ENCODE measurements at regions not wholly inside any gene's neighbourhood (a gene's known extent, or its start where the extent isn't known, plus 50 kb on each side); places are given as distances from the start of the nearest gene placed in this dataset.
"Not testable (repeated sequence)": the region's sequence is repeated elsewhere in the genome, so short reads cannot be mapped to it uniquely, and the experiment has no call there.

DNA sequence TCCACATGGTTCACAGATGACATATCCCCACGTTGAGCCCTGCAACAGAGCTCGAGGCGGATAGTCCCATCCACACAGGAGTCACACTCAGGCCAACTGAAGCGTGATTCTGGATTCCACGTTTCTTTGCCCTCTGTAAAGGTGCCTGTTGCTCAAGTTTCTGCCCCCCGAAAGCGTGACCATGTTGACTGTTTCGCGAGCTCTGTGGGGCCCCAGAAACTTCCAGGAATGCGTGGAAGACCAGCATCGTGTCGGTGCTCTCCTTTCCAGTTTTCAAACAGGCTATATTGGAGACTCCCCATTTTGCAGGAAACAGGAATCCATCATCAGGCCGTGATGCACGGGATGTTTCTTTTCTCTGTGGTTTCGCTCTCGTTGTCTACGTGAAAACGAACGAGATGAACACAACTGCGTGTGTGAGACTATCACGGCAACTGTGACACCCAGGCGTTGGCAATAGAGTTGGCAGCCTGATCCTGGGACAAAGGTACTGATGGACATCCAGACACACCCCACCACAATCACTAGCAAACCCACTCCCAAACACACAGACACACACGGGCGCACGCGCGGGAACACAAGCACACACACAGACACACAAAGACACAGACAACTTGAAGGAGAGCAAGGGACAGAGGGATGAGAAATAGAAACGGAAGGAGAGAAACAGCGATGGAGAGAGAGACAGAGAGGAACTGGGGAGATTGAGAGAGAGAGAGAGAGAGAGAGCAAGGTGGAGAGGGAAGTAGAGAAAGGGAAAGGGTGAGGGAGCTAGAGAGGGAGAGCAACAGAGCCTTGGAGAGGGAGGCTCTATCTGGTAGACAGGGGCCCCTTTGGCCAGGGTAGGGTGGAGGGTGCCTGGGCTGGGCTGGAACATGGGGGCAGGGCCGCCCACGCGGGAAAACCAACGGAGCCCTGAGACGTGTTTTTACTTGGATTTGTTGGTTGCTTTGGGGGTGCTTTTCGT is 1609.3 kb downstream of the SPATA31A7 start:
- H3K9me3 ChIP-seq (ENCODE audit: control insufficient read depth, low read length); H3K79me2 ChIP-seq; H3K9ac ChIP-seq; H3K4me1 ChIP-seq; H3K27me3 ChIP-seq (ENCODE audit: control insufficient read depth, insufficient read depth, low read length); H3K27ac ChIP-seq; H3K36me3 ChIP-seq (ENCODE audit: control insufficient read depth, insufficient read depth, low read length); H3K4me3 ChIP-seq (ENCODE audit: low read depth, low read length): not testable (repeated sequence)
- Histone ChIP-seq H3K4me2 (ENCODE audit: low read length) (peak overlapping the region; percentile 52), H2AFZ (peak overlapping the region; percentile 42)

DNA sequence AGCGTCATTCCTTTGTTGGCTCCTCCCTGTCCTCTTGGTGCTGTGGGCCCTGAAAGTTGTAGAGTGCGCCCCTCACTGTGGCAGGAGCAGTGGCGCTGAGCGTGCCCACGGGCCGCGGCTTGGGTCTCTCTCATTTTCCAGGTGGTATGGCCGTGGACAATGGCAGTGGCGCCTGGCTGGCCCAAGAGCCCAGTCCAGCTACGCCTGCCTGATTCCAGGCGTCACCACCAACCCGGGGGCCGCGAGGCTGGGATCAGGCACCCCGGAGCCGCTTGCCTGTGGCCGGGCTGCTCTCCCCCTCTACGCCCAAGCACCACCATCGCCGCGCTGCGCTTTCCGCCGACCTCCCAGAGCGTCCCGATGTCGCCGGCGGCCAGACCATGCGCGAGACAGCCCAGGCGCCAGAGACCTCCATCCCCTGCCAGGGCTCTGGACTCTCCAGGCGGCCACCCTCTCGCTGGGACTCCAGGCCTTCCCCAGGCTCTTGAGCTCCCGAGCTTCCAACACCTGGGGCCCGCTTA is 1610.1 kb downstream of the SPATA31A7 start:
- H3K27ac ChIP-seq, result peak overlapping the region; percentile 6
- not testable (repeated sequence) for H3K4me2 ChIP-seq (ENCODE audit: low read length); H3K4me3 ChIP-seq (ENCODE audit: low read depth, low read length); H3K4me1 ChIP-seq; H3K9ac ChIP-seq; H3K9me3 ChIP-seq (ENCODE audit: control insufficient read depth, low read length); H3K79me2 ChIP-seq; H3K27me3 ChIP-seq (ENCODE audit: control insufficient read depth, insufficient read depth, low read length); H3K36me3 ChIP-seq (ENCODE audit: control insufficient read depth, insufficient read depth, low read length)
- H2AFZ ChIP-seq, result peak overlapping the region; percentile 42

DNA sequence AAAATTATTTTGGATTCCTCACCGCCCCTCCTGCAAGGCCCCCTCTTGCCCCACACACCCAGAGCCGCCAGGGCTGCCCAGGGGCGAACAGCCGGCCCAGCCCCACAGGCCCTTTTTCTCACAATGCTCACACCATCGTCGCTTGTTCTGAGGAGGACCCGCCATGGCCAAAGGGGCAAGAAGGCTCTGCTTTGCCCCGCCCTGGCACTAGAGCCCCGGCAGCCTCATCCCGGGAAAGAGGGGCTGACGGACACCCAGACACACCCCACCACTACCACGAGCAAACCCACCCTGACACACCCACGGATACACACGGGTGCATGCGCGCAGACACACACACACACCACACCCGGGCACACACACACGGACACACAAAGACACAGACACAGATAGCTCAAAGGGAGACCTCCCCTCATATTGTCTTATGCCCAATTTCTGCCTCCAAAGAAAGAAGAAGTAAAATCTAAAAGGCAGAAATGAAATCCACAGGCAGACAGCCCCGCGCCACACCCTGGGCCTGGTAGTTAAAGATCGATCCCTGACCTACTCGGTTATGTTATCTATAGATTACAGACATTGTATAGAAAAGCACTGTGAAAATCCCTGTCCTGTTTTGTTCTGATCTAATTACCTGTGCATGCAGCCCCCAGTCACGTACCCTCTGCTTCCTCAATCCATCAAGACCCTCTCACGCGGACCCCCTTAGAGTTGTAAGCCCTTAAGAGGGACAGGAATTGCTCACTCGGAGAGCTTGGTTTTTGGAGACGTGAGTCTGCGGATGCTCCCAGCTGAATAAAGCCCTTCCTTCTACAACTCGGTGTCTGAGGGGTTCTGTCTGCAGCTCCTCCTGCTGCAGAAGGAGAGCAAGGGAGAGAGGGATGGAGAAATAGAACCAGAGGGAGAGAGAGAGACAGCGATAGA is 1610.9 kb downstream of the SPATA31A7 start:
- Histone ChIP-seq H3K4me3 (ENCODE audit: low read depth, low read length) (peak overlapping the region; percentile 31), H3K27ac (peak overlapping the region; percentile 17), H2AFZ (peak overlapping the region; percentile 42)
- H3K4me2 ChIP-seq (ENCODE audit: low read length); H3K27me3 ChIP-seq (ENCODE audit: control insufficient read depth, insufficient read depth, low read length); H3K4me1 ChIP-seq; H3K9me3 ChIP-seq (ENCODE audit: control insufficient read depth, low read length); H3K79me2 ChIP-seq; H3K9ac ChIP-seq; H3K36me3 ChIP-seq (ENCODE audit: control insufficient read depth, insufficient read depth, low read length): not testable (repeated sequence)

DNA sequence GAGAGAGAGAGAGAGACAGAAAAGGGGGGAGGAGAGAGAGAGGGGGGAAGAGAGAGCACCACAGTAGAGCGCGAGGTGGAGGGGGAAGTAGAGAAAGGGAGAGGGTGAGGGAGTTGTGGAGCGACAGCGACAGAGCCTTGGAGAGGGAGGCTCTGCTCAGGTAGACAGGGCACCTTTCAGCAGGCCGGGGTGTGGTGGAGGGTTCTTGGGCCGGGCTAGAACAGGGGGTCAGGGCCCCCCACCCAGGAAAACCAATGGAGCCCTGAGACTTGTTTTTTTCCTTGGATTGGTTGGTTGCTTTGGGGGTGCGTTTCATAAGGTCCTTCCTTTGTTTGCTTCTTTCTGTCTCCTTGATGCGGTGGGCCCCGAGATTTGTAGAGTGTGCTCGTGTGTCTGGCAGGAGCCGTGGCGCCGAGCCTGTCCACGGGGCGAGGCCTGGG is 1611.6 kb downstream of the SPATA31A7 start:
- not testable (repeated sequence) for H3K4me2 ChIP-seq (ENCODE audit: low read length); H3K4me1 ChIP-seq; H3K27me3 ChIP-seq (ENCODE audit: control insufficient read depth, insufficient read depth, low read length); H3K9ac ChIP-seq; H3K9me3 ChIP-seq (ENCODE audit: control insufficient read depth, low read length); H3K4me3 ChIP-seq (ENCODE audit: low read depth, low read length); H3K79me2 ChIP-seq; H3K36me3 ChIP-seq (ENCODE audit: control insufficient read depth, insufficient read depth, low read length)
- Histone ChIP-seq H3K27ac (peak overlapping the region; percentile 79), H2AFZ (peak overlapping the region; percentile 92)

DNA sequence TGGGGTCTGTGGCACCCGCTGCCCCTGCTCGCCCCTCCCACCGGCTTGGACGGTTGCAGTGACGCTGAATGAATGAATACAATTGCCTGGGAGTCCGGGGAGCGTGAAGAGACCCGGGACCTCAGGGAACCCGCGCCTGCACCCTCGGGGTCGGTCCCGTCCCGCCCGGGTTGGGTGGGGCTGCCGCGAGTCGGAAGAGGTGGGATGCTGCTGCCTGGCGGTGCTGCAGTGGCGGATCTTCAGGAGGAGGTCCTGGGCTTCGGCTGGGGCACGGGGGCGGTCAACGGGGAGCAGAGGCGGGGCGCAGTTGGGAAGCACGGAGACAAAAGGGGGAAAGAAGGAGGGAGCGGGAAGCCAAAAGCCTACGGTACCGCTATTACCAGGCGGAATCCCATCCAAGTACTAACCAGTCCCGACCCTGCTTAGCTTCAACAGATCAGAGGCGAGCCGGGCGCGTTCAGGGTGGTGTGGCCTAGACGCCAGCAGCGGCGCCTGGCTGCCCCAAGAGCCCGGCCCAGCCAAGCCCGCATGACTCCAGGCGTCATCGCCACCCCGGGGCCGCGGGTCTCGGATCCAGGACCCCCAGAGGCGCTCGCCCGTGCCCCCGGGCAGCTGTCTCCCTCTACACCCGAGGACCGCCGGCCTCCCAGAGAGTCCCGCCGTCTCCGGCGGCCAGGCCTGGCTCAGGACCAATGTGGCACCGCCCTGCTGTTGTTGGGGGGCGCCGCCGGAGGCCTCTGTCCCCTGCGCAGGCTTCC is 1612.3 kb downstream of the SPATA31A7 start:
- peak overlapping the region; percentile 92 for H2AFZ ChIP-seq
- H3K36me3 ChIP-seq (ENCODE audit: control insufficient read depth, insufficient read depth, low read length); H3K4me3 ChIP-seq (ENCODE audit: low read depth, low read length); H3K27me3 ChIP-seq (ENCODE audit: control insufficient read depth, insufficient read depth, low read length); H3K79me2 ChIP-seq; H3K9me3 ChIP-seq (ENCODE audit: control insufficient read depth, low read length); H3K4me1 ChIP-seq: not testable (repeated sequence)
- TF ChIP-seq, protein P1, sequence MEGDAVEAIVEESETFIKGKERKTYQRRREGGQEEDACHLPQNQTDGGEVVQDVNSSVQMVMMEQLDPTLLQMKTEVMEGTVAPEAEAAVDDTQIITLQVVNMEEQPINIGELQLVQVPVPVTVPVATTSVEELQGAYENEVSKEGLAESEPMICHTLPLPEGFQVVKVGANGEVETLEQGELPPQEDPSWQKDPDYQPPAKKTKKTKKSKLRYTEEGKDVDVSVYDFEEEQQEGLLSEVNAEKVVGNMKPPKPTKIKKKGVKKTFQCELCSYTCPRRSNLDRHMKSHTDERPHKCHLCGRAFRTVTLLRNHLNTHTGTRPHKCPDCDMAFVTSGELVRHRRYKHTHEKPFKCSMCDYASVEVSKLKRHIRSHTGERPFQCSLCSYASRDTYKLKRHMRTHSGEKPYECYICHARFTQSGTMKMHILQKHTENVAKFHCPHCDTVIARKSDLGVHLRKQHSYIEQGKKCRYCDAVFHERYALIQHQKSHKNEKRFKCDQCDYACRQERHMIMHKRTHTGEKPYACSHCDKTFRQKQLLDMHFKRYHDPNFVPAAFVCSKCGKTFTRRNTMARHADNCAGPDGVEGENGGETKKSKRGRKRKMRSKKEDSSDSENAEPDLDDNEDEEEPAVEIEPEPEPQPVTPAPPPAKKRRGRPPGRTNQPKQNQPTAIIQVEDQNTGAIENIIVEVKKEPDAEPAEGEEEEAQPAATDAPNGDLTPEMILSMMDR (IDR thresholded peaks at IDR 0.05), result peak; percentile 14
- peak overlapping the region; percentile 9 for H3K4me2 ChIP-seq (ENCODE audit: low read length)
- peak overlapping the region; percentile 79 for H3K27ac ChIP-seq
- peak overlapping the region; percentile 38 for H3K9ac ChIP-seq

DNA sequence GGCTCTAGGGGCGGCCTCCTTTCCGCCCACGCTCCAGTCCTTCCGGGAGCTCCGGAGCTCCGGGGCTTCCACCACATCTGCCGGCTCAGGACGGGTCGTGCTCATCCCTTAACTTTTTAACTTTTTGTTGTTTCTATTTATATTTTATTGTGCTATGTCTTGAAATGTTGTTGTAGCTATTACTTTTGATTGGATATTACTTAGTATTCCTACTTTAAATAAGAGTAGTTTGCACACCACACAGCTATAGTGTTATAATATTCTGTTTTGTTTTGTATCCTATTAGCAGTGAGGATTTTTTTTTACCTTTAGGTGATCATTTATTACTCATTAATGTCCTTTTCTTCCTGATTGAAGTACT is 1612.9 kb downstream of the SPATA31A7 start:
- not testable (repeated sequence) for H3K79me2 ChIP-seq; H3K4me3 ChIP-seq (ENCODE audit: low read depth, low read length); H3K4me2 ChIP-seq (ENCODE audit: low read length); H3K27me3 ChIP-seq (ENCODE audit: control insufficient read depth, insufficient read depth, low read length); H3K4me1 ChIP-seq; H3K36me3 ChIP-seq (ENCODE audit: control insufficient read depth, insufficient read depth, low read length); H3K9me3 ChIP-seq (ENCODE audit: control insufficient read depth, low read length)
- Histone ChIP-seq H2AFZ (peak overlapping the region; percentile 92), H3K9ac (peak overlapping the region; percentile 38), H3K27ac (peak overlapping the region; percentile 79)
- TF ChIP-seq, protein P1 (IDR thresholded peaks at IDR 0.05), result peak; percentile 0

DNA sequence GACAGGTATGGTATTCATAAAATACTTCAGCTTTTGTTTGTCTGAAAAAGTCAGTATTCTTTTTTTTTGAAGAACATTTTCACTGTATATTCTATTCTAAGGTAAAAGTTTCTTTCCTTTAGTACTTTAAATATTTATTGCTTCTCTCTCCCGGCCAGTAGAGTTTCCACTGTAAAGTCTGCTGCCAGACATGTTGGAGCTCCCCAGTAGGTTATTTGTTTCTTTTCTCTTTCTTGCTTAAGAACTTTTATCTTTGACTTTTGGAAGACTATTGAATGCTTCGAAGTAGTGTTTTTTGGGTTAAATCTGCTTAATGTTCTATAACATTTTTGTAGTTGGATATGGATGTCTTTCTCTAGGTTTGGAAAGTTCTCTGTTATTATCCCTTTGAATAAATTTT is 1613.3 kb downstream of the SPATA31A7 start:
- H3K27me3 ChIP-seq (ENCODE audit: control insufficient read depth, insufficient read depth, low read length); H3K36me3 ChIP-seq (ENCODE audit: control insufficient read depth, insufficient read depth, low read length); H3K9me3 ChIP-seq (ENCODE audit: control insufficient read depth, low read length); H3K27ac ChIP-seq; H3K9ac ChIP-seq; H3K4me1 ChIP-seq; H3K4me3 ChIP-seq (ENCODE audit: low read depth, low read length); H3K79me2 ChIP-seq; H3K4me2 ChIP-seq (ENCODE audit: low read length): not testable (repeated sequence)
- H2AFZ ChIP-seq, result peak overlapping the region; percentile 92

DNA sequence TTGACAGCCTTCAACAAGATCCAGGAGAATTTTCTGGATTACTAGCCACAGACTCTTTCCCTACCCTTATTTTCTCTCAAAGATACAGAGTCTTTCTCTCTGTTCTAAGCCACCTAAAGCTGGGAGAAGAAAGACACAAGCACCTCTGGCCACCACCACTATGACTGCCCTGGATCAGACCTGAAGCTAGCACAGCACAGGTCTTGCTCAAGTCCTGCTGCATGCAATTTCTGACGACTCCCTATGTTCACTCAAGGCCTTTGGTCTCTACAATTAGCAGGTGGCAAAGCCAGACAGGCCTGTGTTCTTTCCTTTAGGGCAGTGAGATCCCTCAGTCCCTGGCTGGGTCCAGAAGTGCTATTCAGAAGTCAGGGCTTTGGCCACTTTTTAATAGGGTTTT is 1614.5 kb downstream of the SPATA31A7 start:
- not testable (repeated sequence) for H3K79me2 ChIP-seq; H3K9ac ChIP-seq; H3K36me3 ChIP-seq (ENCODE audit: control insufficient read depth, insufficient read depth, low read length); H2AFZ ChIP-seq; H3K27me3 ChIP-seq (ENCODE audit: control insufficient read depth, insufficient read depth, low read length); H3K4me2 ChIP-seq (ENCODE audit: low read length); H3K4me1 ChIP-seq; H3K27ac ChIP-seq; H3K4me3 ChIP-seq (ENCODE audit: low read depth, low read length); H3K9me3 ChIP-seq (ENCODE audit: control insufficient read depth, low read length)

All from parathyroid adenoma (tissue), 2 donors.